ENCODE measurements at regions not wholly inside any gene's neighbourhood (a gene's known extent, or its start where the extent isn't known, plus 50 kb on each side); places are given as distances from the start of the nearest gene placed in this dataset.

- TF ChIP-seq CTCF (IDR thresholded peaks at IDR 0.05; ENCODE audit: low read length) (no peak), EZH2phosphoT487 (IDR thresholded peaks at IDR 0.05; ENCODE audit: low read length) (no peak), EZH2 (optimal IDR thresholded peaks at IDR 0.05; ENCODE audit: low read depth, low read length) (no peak)
These were observed 86.4 kb upstream of the RBBP8 start for GRCh38 chr18:22846697-22847096.

Measured in MM.1S (cell line).